ENCODE measurements at regions not wholly inside any gene's neighbourhood (a gene's known extent, or its start where the extent isn't known, plus 50 kb on each side); places are given as distances from the start of the nearest gene placed in this dataset.

DNA sequence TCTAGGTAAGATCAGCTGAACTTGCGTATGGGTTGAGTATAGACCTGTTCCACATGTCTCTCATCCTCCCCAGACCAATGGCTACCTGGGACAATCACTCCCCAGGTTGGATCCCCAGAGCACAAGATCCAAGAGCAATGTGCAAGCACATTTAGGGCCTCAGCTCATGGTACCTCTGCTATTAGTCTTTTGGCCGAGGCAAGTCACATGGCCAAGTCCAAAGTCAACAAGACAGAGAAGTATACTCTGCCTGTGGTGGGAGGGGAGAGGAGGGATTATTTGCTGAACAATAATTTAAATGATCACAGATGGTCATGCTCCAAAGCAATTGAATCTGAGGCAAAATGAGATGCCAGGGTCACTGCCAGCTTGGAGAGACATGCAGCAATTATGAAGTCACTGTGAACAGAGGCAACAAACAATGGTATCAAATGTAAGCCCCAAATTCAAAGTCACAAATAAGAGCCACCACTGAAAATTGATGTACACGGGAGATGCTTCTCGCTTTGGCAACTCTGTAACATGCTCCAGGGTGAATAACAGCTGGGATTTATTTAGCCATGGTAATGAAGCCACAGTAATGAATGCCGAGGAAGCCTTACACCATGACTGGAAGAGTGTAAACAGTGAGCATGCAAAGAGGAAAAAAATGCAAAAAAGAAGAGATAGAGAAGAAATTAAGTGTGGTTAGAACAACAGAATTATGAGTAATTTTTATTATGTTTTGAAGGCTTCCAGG lies 149.1 kb downstream of the ZNF281 start (continued):
- TF ChIP-seq, protein P1, sequence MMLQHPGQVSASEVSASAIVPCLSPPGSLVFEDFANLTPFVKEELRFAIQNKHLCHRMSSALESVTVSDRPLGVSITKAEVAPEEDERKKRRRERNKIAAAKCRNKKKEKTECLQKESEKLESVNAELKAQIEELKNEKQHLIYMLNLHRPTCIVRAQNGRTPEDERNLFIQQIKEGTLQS (IDR thresholded peaks at IDR 0.05; ENCODE audit: insufficient read depth, low read depth, low read length): no peak
- TF ChIP-seq BCL11A (IDR thresholded peaks at IDR 0.05; ENCODE audit: low read depth in 2 of 2, low read length in 2 of 2) (no peak), KDM5A (IDR thresholded peaks at IDR 0.05; ENCODE audit: low read length) (no peak), CTBP2 (IDR thresholded peaks at IDR 0.05; ENCODE audit: borderline replicate concordance, insufficient read depth, insufficient read length, low read length) (no peak)

All from H1 (cell line).